GM12891 (cell line): ENCODE measurements at regions not wholly inside any gene's neighbourhood (a gene's known extent, or its start where the extent isn't known, plus 50 kb on each side); places are given as distances from the start of the nearest gene placed in this dataset.

Source experiments
- POLR2A ChIP-seq: IDR thresholded peaks from 2 replicates; pipeline ENCODE4 v1.6.1; 2011; ENCODE audit warnings: low read depth, low read length, control low read depth
- POLR2AphosphoS5 ChIP-seq: IDR thresholded peaks from 2 replicates; pipeline ENCODE4 v1.6.1; 2011; ENCODE audit warnings: low read depth, low read length, control low read depth
- POU2F2 ChIP-seq: IDR thresholded peaks from 2 replicates; pipeline ENCODE4 v1.6.1; 2011; ENCODE audit warnings: low read depth, mild to moderate bottlenecking, control low read depth, low read length, moderate library complexity
- SPI1 ChIP-seq: IDR thresholded peaks from 2 replicates; pipeline ENCODE4 v1.6.1; 2011; ENCODE audit warnings: low read depth, low read length, control low read depth
- TAF1 ChIP-seq: IDR thresholded peaks from 2 replicates; pipeline ENCODE4 v1.6.1; 2011; ENCODE audit warnings: low read depth, low read length, control low read depth

GRCh38 chr1:214824763-214825162, 221.8 kb downstream of the CENPF start:
- TF ChIP-seq POLR2A (no peak), SPI1 (no peak), POLR2AphosphoS5 (no peak), TAF1 (no peak), POU2F2 (no peak)
